Stimulated activated CD4-positive, alpha-beta T cell treated with anti-CD3 and anti-CD28 coated beads, Interleukin-12 subunit alpha, Interleukin-12 subunit beta, amount 100 ng/mL, for 24 hours (primary cell): ENCODE measurements at regions not wholly inside any gene's neighbourhood (a gene's known extent, or its start where the extent isn't known, plus 50 kb on each side); places are given as distances from the start of the nearest gene placed in this dataset.

Source experiments
- DNase-seq, 2 experiments: peaks; one replicate each; pipeline ENCODE4 v3.0.0-alpha.2; 2020; ENCODE audit warnings: low read depth in 2 of 2

- no peak for DNase-seq
These were observed 396.1 kb upstream of the SULF2 start for GRCh38 chr20:48181261-48181935.

- no peak for DNase-seq
These were observed 395.3 kb upstream of the SULF2 start for GRCh38 chr20:48180618-48181017.

- DNase-seq = no peak
These were observed 394.7 kb upstream of the SULF2 start for GRCh38 chr20:48180024-48180423.

- no peak for DNase-seq
These were observed 393.4 kb upstream of the SULF2 start for GRCh38 chr20:48178633-48179032.

GRCh38 chr20:48177058-48177457 lies 391.8 kb upstream of the SULF2 start:
- no peak for DNase-seq

GRCh38 chr20:48176139-48176538 lies 390.9 kb upstream of the SULF2 start:
- no peak for DNase-seq

- DNase-seq = no peak
These were observed 390.0 kb upstream of the SULF2 start for GRCh38 chr20:48175261-48175660.

GRCh38 chr20:48172357-48172702 lies 387.0 kb upstream of the SULF2 start:
- no peak for DNase-seq

GRCh38 chr20:48171626-48172356 lies 386.5 kb upstream of the SULF2 start:
- DNase-seq = no peak

GRCh38 chr20:48171071-48171470 lies 385.8 kb upstream of the SULF2 start:
- no peak for DNase-seq

GRCh38 chr20:48170625-48171024 lies 385.3 kb upstream of the SULF2 start:
- DNase-seq = no peak

GRCh38 chr20:48169650-48170225 lies 384.5 kb upstream of the SULF2 start:
- no peak for DNase-seq

- no peak for DNase-seq
These were observed 381.0 kb upstream of the SULF2 start for GRCh38 chr20:48166082-48166835.

GRCh38 chr20:48165401-48165685 lies 380.1 kb upstream of the SULF2 start:
- DNase-seq = no peak

GRCh38 chr20:48164566-48165400 lies 379.5 kb upstream of the SULF2 start:
- DNase-seq = no peak

GRCh38 chr20:48164034-48164433 lies 378.8 kb upstream of the SULF2 start:
- no peak for DNase-seq

- no peak for DNase-seq
These were observed 378.2 kb upstream of the SULF2 start for GRCh38 chr20:48163505-48163904.

- no peak for DNase-seq
These were observed 377.3 kb upstream of the SULF2 start for GRCh38 chr20:48162621-48163020.

GRCh38 chr20:48159145-48160008 lies 374.1 kb upstream of the SULF2 start:
- DNase-seq = no peak

GRCh38 chr20:48158014-48158413 lies 372.7 kb upstream of the SULF2 start:
- DNase-seq = no peak
